A549 (cell line): ENCODE measurements at regions not wholly inside any gene's neighbourhood (a gene's known extent, or its start where the extent isn't known, plus 50 kb on each side); places are given as distances from the start of the nearest gene placed in this dataset.

ENCODE experiments used
- CBX8 ChIP-seq: fragments of 200-600 bp; sonication (generic); IDR thresholded peaks from 2 replicates; pipeline ENCODE4 v1.6.1; 2016
- CEBPB ChIP-seq, 2 experiments: fragments of >200 bp in 1 of 2; sonication (Bioruptor Twin) in 1 of 2; formaldehyde crosslinking in 1 of 2; IDR thresholded peaks; 2 replicates each; pipeline ENCODE4 v1.6.1; 2012 to 2016
- CHD2 ChIP-seq: fragments of 150-350 bp; IDR thresholded peaks from 2 replicates; pipeline ENCODE4 v1.6.1; 2014; ENCODE audit warnings: low read length; ENCODE audit not compliant: partially characterized antibody
- MYC ChIP-seq: IDR thresholded peaks from 2 replicates; pipeline ENCODE4 v1.6.1; 2012; ENCODE audit warnings: mild to moderate bottlenecking, inconsistent platforms, low read length, improper control_type of control experiment, borderline replicate concordance
- PHF8 ChIP-seq: fragments of 200-600 bp; sonication (generic); IDR thresholded peaks from 2 replicates; pipeline ENCODE4 v1.6.1; 2016; ENCODE audit warnings: low read depth, mild to moderate bottlenecking, antibody characterized with exemption, moderate library complexity, borderline replicate concordance
- POLR2A ChIP-seq: IDR thresholded peaks from 2 replicates; pipeline ENCODE4 v1.6.1; 2012; ENCODE audit warnings: mild to moderate bottlenecking, low read length
- RAD21 ChIP-seq, 2 experiments: fragments of >200 bp in 1 of 2; sonication (Bioruptor Twin) in 1 of 2; formaldehyde crosslinking in 1 of 2; IDR thresholded peaks in 1 of 2; conservative IDR thresholded peaks in 1 of 2; 2 replicates in 1 of 2; 3 replicates in 1 of 2; pipeline ENCODE4 v1.6.1; 2012 to 2018; ENCODE audit warnings: inconsistent platforms in 1 of 2
- RNF2 ChIP-seq: fragments of 200-600 bp; sonication (generic); IDR thresholded peaks from 2 replicates; pipeline ENCODE4 v1.6.1; 2016; ENCODE audit warnings: low read depth, mild to moderate bottlenecking, antibody characterized with exemption, moderate library complexity, borderline replicate concordance
- SREBF2 ChIP-seq: fragments of 450-650 bp; IDR thresholded peaks from 2 replicates; pipeline ENCODE4 v1.6.1; 2014; ENCODE audit warnings: mild to moderate bottlenecking, moderate library complexity
- ZC3H11A ChIP-seq: fragments of 450-650 bp; IDR thresholded peaks from 2 replicates; pipeline ENCODE4 v1.6.1; 2014; ENCODE audit warnings: antibody characterized with exemption, mild to moderate bottlenecking
- TF ChIP-seq, protein P1 (sequence below): fragments of >200 bp; sonication (Bioruptor Twin); formaldehyde crosslinking; IDR thresholded peaks from 3 replicates; pipeline ENCODE4 v1.5.1; 2016
- TF ChIP-seq, protein P2 (sequence below): fragments of 450-650 bp; IDR thresholded peaks from 2 replicates; pipeline ENCODE4 v1.6.1; 2014; ENCODE audit warnings: antibody characterized with exemption
- TF ChIP-seq, protein P3 (sequence below): fragments of >200 bp; sonication (Bioruptor Twin); formaldehyde crosslinking; IDR thresholded peaks from 3 replicates; pipeline ENCODE4 v1.6.1; 2016
- TF ChIP-seq, protein P4 (sequence below): IDR thresholded peaks from 2 replicates; pipeline ENCODE4 v1.6.1; 2012

DNA sequence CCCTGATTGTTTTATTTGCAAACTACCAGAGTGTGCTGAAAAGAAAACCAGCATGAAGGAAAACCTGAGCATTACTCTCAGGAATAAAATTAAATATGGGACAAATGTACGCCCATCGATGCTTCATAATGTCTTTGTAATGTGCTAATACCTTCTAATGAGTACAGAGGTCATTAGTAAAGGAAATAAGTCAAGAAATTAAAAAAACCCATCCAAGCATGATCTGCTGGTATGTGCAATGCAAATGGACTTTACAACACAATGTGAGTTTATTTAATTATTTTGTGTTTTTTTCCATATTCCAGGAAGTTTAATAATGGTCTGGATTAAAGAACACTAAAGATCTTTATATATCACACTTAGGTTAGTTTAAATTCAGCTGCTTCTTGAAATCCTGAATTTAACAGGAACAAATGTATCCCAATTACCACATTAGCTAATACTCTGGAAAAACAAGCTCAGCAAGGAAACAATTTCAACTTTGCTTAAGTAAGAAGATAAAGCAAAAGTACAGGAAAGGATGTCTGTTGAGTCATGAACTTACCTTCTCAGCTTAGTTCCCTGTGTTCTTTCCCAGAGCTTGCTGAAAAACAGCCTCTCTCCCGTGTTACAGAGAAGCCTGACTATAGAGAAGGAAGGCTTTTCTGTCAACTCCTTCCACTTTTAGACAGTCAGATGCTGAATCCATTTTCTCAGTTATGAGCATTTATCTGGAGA, 179.3 kb upstream of the TMEM260 start:
- no peak for TF ChIP-seq POLR2A
- no peak for TF ChIP-seq CEBPB (IDR thresholded peaks at IDR 0.05)
- TF ChIP-seq, protein P1, sequence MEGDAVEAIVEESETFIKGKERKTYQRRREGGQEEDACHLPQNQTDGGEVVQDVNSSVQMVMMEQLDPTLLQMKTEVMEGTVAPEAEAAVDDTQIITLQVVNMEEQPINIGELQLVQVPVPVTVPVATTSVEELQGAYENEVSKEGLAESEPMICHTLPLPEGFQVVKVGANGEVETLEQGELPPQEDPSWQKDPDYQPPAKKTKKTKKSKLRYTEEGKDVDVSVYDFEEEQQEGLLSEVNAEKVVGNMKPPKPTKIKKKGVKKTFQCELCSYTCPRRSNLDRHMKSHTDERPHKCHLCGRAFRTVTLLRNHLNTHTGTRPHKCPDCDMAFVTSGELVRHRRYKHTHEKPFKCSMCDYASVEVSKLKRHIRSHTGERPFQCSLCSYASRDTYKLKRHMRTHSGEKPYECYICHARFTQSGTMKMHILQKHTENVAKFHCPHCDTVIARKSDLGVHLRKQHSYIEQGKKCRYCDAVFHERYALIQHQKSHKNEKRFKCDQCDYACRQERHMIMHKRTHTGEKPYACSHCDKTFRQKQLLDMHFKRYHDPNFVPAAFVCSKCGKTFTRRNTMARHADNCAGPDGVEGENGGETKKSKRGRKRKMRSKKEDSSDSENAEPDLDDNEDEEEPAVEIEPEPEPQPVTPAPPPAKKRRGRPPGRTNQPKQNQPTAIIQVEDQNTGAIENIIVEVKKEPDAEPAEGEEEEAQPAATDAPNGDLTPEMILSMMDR, result no peak
- TF ChIP-seq RAD21 (conservative IDR thresholded peaks at IDR 0.05 in 1 of 2, IDR thresholded peaks at IDR 0.05 in 1 of 2), result no peak
- TF ChIP-seq PHF8, result no peak
- no peak for TF ChIP-seq MYC
- TF ChIP-seq SREBF2, result no peak
- no peak for TF ChIP-seq CHD2
- TF ChIP-seq, protein P2, sequence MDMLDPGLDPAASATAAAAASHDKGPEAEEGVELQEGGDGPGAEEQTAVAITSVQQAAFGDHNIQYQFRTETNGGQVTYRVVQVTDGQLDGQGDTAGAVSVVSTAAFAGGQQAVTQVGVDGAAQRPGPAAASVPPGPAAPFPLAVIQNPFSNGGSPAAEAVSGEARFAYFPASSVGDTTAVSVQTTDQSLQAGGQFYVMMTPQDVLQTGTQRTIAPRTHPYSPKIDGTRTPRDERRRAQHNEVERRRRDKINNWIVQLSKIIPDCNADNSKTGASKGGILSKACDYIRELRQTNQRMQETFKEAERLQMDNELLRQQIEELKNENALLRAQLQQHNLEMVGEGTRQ, result no peak
- TF ChIP-seq CBX8, result no peak
- TF ChIP-seq, protein P3, sequence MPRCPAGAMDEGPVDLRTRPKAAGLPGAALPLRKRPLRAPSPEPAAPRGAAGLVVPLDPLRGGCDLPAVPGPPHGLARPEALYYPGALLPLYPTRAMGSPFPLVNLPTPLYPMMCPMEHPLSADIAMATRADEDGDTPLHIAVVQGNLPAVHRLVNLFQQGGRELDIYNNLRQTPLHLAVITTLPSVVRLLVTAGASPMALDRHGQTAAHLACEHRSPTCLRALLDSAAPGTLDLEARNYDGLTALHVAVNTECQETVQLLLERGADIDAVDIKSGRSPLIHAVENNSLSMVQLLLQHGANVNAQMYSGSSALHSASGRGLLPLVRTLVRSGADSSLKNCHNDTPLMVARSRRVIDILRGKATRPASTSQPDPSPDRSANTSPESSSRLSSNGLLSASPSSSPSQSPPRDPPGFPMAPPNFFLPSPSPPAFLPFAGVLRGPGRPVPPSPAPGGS, result no peak
- TF ChIP-seq ZC3H11A, result no peak
- TF ChIP-seq, protein P4, sequence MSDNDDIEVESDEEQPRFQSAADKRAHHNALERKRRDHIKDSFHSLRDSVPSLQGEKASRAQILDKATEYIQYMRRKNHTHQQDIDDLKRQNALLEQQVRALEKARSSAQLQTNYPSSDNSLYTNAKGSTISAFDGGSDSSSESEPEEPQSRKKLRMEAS, result no peak
- no peak for TF ChIP-seq RNF2
